ENCODE measurements at regions not wholly inside any gene's neighbourhood (a gene's known extent, or its start where the extent isn't known, plus 50 kb on each side); places are given as distances from the start of the nearest gene placed in this dataset.
"Not testable (repeated sequence)": the region's sequence is repeated elsewhere in the genome, so short reads cannot be mapped to it uniquely, and the experiment has no call there.

GRCh38 chr7:66450814-66451213 is 177.9 kb upstream of the KCTD7 start:
- not testable (repeated sequence) for TF ChIP-seq EZH2 (IDR thresholded peaks at IDR 0.05); POLR2AphosphoS5 (IDR thresholded peaks at IDR 0.05; ENCODE audit: borderline replicate concordance, low read depth, low read length); FOXP2 (optimal IDR thresholded peaks at IDR 0.05; ENCODE audit: control extremely low read depth, extremely low read length, insufficient read depth)

All from SK-N-MC (cell line).